PC-3 (cell line): ENCODE measurements at regions not wholly inside any gene's neighbourhood (a gene's known extent, or its start where the extent isn't known, plus 50 kb on each side); places are given as distances from the start of the nearest gene placed in this dataset.

Source experiments
- ATAC-seq: fragments of 200-7000 bp; cut with Tn5 transposase; 2 replicates; pipeline ENCODE4 v1.9.1; 2020; ENCODE audit warnings: mild to moderate bottlenecking, moderate library complexity
- BruUV-seq: library from RNA; stranded (reverse); fragments of 400-500 nt; replicated peaks from 2 replicates; lab custom pipeline; 2021; lab: Mats Ljungman, UMichigan
- CTCF ChIA-PET: fragments of 300-600 bp; sonication (Branson Sonifier 250); formaldehyde crosslinking; loops from one replicate; lab custom pipeline; 2022; ENCODE audit warnings: antibody characterized with exemption; lab: Charles Lee
- POLR2A ChIA-PET: fragments of 300-600 bp; sonication (Branson Sonifier 250); formaldehyde crosslinking; loops from one replicate; lab custom pipeline; 2022; ENCODE audit warnings: antibody characterized with exemption; ENCODE audit not compliant: unreplicated experiment; lab: Charles Lee
- DNase-seq: peaks from one replicate; pipeline ENCODE4 v3.0.0-alpha.2; 2015
- H2AFZ ChIP-seq: fragments of 300-600 bp; sonication (generic); 2 replicates; pipeline ENCODE4 v1.6.0; 2016; ENCODE audit warnings: antibody characterized with exemption, low read length
- H3F3A ChIP-seq: fragments of 300-600 bp; sonication (generic); one replicate; pipeline ENCODE4 v1.6.0; 2017; ENCODE audit warnings: antibody characterized with exemption, low read length, control low read depth, mild to moderate bottlenecking; ENCODE audit not compliant: unreplicated experiment
- H3K27ac ChIP-seq: fragments of 300-600 bp; sonication (generic); 2 replicates; pipeline ENCODE4 v1.5.1; 2016; ENCODE audit warnings: mild to moderate bottlenecking, low read length
- H3K27me3 ChIP-seq: fragments of 300-600 bp; sonication (generic); 2 replicates; pipeline ENCODE4 v1.6.1; 2016; ENCODE audit warnings: low read length, mixed read lengths
- H3K36me3 ChIP-seq: fragments of 300-600 bp; sonication (generic); 2 replicates; pipeline ENCODE4 v1.6.1; 2016; ENCODE audit warnings: low read depth, mixed run types, low read length, mixed read lengths
- H3K4me1 ChIP-seq: fragments of 300-600 bp; sonication (generic); 2 replicates; pipeline ENCODE4 v1.5.1; 2016; ENCODE audit warnings: low read length; ENCODE audit not compliant: insufficient read depth
- H3K4me2 ChIP-seq: fragments of 300-600 bp; sonication (generic); 2 replicates; pipeline ENCODE4 v1.6.0; 2016; ENCODE audit warnings: low read length
- H3K4me3 ChIP-seq: fragments of 300-600 bp; sonication (generic); 2 replicates; pipeline ENCODE4 v1.5.1; 2016; ENCODE audit warnings: mild to moderate bottlenecking, low read length, mixed read lengths
- H3K79me2 ChIP-seq: fragments of 300-600 bp; sonication (generic); 2 replicates; pipeline ENCODE4 v1.6.1; 2017; ENCODE audit warnings: low read length, mixed read lengths
- H3K9ac ChIP-seq: fragments of 300-600 bp; sonication (generic); 2 replicates; pipeline ENCODE4 v1.6.0; 2016; ENCODE audit warnings: mild to moderate bottlenecking, low read length
- H3K9me2 ChIP-seq: fragments of 300-600 bp; sonication (generic); replicated peaks from 2 replicates; pipeline ENCODE4 v1.6.1; 2016; ENCODE audit warnings: mixed run types, low read length, mixed read lengths
- H3K9me3 ChIP-seq: fragments of 300-600 bp; sonication (generic); 2 replicates; pipeline ENCODE4 v1.6.1; 2016; ENCODE audit warnings: low read length, mixed read lengths
- H4K20me1 ChIP-seq: fragments of 300-600 bp; sonication (generic); 2 replicates; pipeline ENCODE4 v1.6.1; 2016; ENCODE audit warnings: low read length, mixed read lengths
- EZH2 ChIP-seq: fragments of 300-600 bp; sonication (generic); IDR thresholded peaks from one replicate; pipeline ENCODE4 v1.6.1; 2017; ENCODE audit warnings: antibody characterized with exemption, mild to moderate bottlenecking, low read length; ENCODE audit not compliant: unreplicated experiment
- EZH2phosphoT487 ChIP-seq: fragments of 300-600 bp; sonication (generic); IDR thresholded peaks from 2 replicates; pipeline ENCODE4 v1.6.1; 2018; ENCODE audit warnings: mild to moderate bottlenecking, antibody characterized with exemption, low read length, borderline replicate concordance
- intact Hi-C: fragments of 100-400 bp; cut with micrococcal nuclease; formaldehyde crosslinking; loops from 2 replicates; pipeline ENCODE4 v1.9.0; 2023
- TF ChIP-seq, protein P1 (sequence below): fragments of 300-600 bp; sonication (generic); conservative IDR thresholded peaks from 2 replicates; pipeline ENCODE4 v1.5.1; 2017; ENCODE audit warnings: antibody characterized with exemption, low read depth, mild to moderate bottlenecking, low read length

GRCh38 chr19:31421082-31421481, 71.8 kb upstream of the TSHZ3 start:
- Histone ChIP-seq H3K9me2 (no peaks in the 10 kb centered on the region), H4K20me1 (no peaks in the 10 kb centered on the region), H3K27ac (no peak overlapping the region), H3K36me3 (no peaks in the 10 kb centered on the region), H3K9ac (no peak overlapping the region), H3F3A (no peaks in the 10 kb centered on the region), H3K27me3 (no peaks in the 10 kb centered on the region), H3K4me1 (no peaks in the 10 kb centered on the region), H3K4me3 (no peak overlapping the region), H3K79me2 (no peaks in the 10 kb centered on the region), H3K4me2 (no peak overlapping the region), H2AFZ (no peak overlapping the region), H3K9me3 (no peaks in the 10 kb centered on the region)
- no TSS peak for BruUV-seq
- intact Hi-C loops, result no loop called here
- DNase-seq, result no peak
- CTCF ChIA-PET, result no interaction called here
- no peak for ATAC-seq
- POLR2A ChIA-PET, result no interaction called here
- TF ChIP-seq, protein P1, sequence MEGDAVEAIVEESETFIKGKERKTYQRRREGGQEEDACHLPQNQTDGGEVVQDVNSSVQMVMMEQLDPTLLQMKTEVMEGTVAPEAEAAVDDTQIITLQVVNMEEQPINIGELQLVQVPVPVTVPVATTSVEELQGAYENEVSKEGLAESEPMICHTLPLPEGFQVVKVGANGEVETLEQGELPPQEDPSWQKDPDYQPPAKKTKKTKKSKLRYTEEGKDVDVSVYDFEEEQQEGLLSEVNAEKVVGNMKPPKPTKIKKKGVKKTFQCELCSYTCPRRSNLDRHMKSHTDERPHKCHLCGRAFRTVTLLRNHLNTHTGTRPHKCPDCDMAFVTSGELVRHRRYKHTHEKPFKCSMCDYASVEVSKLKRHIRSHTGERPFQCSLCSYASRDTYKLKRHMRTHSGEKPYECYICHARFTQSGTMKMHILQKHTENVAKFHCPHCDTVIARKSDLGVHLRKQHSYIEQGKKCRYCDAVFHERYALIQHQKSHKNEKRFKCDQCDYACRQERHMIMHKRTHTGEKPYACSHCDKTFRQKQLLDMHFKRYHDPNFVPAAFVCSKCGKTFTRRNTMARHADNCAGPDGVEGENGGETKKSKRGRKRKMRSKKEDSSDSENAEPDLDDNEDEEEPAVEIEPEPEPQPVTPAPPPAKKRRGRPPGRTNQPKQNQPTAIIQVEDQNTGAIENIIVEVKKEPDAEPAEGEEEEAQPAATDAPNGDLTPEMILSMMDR, result no peak
- TF ChIP-seq EZH2phosphoT487 (no peak), EZH2 (no peak)

- CTCF ChIA-PET, result no interaction called here
- H3F3A ChIP-seq, result no peaks in the 10 kb centered on the region
- BruUV-seq, result no TSS peak
- no peaks in the 10 kb centered on the region for H3K36me3 ChIP-seq
- no peak overlapping the region for H3K4me3 ChIP-seq
- no peaks in the 10 kb centered on the region for H3K9me3 ChIP-seq
- H3K9me2 ChIP-seq, result no peaks in the 10 kb centered on the region
- DNase-seq, result no peak
- no peaks in the 10 kb centered on the region for H3K27me3 ChIP-seq
- no peak overlapping the region for H3K27ac ChIP-seq
- H2AFZ ChIP-seq, result no peak overlapping the region
- POLR2A ChIA-PET, result no interaction called here
- H3K4me1 ChIP-seq, result no peaks in the 10 kb centered on the region
- no peaks in the 10 kb centered on the region for H4K20me1 ChIP-seq
- TF ChIP-seq, protein P1, result no peak
- no peak for TF ChIP-seq EZH2
- no peak for TF ChIP-seq EZH2phosphoT487
- H3K4me2 ChIP-seq, result no peak overlapping the region
- H3K79me2 ChIP-seq, result no peaks in the 10 kb centered on the region
- no peak for ATAC-seq
- H3K9ac ChIP-seq, result no peak overlapping the region
- intact Hi-C loops, result no loop called here
Measured at GRCh38 chr19:31421856-31422255, 72.6 kb upstream of the TSHZ3 start.

- H3K9ac ChIP-seq, result no peak overlapping the region
- no peaks in the 10 kb centered on the region for H4K20me1 ChIP-seq
Measured at GRCh38 chr19:31423896-31424295, 74.7 kb upstream of the TSHZ3 start.

More at GRCh38 chr19:31423896-31424295, 74.7 kb upstream of the TSHZ3 start:
- Histone ChIP-seq H3K79me2 (no peaks in the 10 kb centered on the region), H3F3A (no peaks in the 10 kb centered on the region), H3K4me2 (no peak overlapping the region), H3K4me1 (no peaks in the 10 kb centered on the region), H3K9me3 (no peaks in the 10 kb centered on the region), H3K27ac (no peak overlapping the region), H2AFZ (no peak overlapping the region), H3K9me2 (no peaks in the 10 kb centered on the region), H3K4me3 (no peak overlapping the region), H3K36me3 (no peaks in the 10 kb centered on the region), H3K27me3 (no peaks in the 10 kb centered on the region)
- no peak for ATAC-seq
- no peak for DNase-seq
- TF ChIP-seq, protein P1, result no peak
- TF ChIP-seq EZH2phosphoT487 (no peak), EZH2 (no peak)
- intact Hi-C loops, result no loop called here
- CTCF ChIA-PET, result no interaction called here
- BruUV-seq, result no TSS peak
- POLR2A ChIA-PET, result no interaction called here
